NCI-H69 (cell line): ENCODE measurements at regions not wholly inside any gene's neighbourhood (a gene's known extent, or its start where the extent isn't known, plus 50 kb on each side); places are given as distances from the start of the nearest gene placed in this dataset.
A peak's percentile ranks its signal among the peaks of the same experiment; 100 is the strongest.

ENCODE experiments used
- DNase-seq: peaks from one replicate; lab custom pipeline; 2025; lab: John Stamatoyannopoulos, UW

- DNase-seq = peak; percentile 31
Measured at GRCh38 chr17:56009795-56010651, 143.3 kb upstream of the ANKFN1 start.

DNA sequence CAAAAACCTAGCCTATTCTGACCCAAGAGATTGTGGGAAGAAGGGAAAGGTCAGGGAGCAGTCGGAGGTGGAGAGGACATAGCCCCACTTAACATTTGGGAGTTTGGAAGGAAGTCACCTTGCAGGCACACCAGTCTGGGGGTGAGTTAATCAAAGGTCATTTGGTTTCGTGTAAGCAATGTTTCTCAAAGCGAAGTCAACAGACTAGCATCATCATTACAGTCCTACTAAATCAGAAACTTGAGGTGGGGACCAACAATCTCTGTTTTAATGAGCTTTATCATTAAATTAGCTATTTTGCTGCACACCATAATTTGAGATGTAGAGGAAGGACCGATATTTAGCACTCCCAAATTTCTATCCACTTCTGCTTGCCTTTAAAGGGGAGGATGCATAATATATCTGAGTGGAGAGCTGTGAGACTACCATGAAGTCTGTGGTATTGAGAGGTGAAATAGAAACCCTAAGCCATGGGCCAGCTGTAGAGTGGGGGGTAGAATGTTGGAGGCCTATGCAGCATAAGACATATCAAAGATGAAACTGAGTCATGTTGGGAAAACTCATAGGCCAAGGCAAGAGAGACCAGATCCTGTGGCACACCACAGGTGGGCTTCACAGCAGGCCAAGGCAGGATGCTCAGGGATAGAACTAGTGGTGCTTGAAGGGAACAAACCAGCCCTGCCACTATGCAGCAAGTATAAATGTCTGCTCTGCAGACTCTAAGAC is 141.7 kb upstream of the ANKFN1 start:
- no peak for DNase-seq

GRCh38 chr17:56018211-56018610 is 135.1 kb upstream of the ANKFN1 start:
- no peak for DNase-seq

DNA sequence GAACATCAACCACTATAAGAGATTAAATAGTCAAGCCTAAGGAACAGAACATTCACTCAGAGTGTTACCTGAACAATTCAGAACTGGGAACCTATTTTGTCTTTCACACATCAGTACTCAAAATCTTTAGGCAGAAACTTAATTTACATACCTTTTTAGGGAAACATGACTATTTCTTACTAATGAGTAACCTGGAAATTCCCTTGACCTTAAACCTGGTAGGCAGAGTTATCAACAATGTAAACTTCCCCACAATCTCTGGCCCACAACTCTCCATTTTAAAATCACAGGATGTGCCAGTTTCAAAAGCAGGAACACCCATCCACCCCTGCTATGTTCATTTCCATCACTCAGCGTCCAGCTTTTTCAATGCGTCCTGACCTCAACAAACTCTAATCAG is 132.9 kb upstream of the ANKFN1 start:
- DNase-seq = no peak

DNA sequence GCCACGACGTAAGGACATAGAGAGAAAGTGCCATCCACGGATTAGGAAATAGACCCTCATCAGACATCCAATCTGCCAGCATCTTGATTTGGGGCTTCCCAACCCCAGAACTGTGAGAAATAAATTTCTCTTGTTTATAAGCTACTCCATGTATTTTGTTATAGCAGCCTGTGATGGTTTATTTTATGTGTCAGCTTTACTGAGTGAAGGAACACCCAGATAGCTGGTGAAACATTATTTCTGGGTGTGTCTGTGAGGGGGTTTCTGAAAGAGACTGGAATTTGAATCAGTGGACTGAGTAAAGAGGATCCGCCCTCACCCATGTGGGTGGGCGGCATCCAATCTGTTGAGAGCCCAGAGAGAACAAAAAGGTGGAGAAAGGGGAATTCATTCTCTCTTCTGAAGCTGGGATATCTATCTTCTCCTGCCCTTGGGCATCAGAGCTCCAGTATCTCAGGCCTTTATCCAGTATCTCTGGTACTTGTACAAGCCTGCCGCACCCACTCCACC is 131.5 kb upstream of the ANKFN1 start:
- no peak for DNase-seq

DNA sequence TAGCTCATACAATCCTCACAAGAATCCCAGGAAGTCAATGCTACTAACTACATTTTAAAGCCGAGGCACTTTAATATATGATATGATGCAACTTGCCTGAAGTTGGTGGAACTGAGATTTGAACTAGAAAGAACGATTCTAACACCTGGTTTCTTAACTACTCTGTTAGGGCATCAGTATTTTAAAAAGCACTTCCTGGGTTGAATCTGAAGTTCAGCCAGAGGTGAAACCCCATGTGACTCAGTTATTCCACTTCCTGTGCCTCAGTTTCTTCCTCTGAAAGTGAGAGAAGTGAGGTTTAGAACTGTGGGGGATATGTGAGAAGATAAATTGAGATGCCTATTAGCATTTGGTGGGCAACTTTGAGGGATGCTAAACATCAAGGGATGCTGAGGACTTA is 129.4 kb upstream of the ANKFN1 start:
- DNase-seq = no peak

DNA sequence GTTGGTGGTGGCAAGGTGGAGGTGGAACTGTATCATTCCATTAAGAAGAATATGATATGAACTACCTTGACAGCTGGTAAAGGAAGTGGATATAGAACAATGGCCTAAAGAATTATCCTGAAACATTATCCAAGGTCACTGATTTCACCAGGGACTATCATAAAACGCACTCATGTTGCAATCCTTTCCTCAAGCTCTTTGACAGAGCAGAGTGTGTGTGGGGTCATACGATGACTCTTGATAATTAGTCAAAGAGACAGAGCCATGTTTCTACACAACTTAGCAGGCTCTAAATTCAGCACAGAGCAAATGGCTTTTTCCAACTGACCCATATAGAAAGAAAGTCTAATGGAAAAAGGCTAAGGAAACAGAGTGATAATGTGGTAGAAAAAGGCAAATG is 126.4 kb upstream of the ANKFN1 start:
- no peak for DNase-seq

DNA sequence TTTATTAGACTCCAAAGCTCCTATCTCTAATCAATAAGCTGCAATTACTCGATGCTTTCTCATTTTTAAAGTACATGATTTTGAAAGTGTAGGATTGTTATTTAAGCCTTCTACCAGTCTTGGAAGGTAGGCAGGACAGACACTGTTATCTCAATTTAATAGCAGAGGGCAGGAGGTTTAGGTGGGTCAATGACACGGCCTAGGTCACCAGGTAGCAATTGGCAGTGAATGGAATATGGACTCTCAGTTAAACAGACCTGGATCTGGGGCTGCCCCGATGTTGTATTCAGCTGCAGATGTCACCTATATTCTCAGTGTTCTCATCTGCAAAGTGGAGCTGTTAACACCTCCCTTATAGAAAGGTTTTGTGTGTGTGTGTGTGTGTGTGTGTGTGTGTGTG is 124.4 kb upstream of the ANKFN1 start:
- DNase-seq = no peak

DNA sequence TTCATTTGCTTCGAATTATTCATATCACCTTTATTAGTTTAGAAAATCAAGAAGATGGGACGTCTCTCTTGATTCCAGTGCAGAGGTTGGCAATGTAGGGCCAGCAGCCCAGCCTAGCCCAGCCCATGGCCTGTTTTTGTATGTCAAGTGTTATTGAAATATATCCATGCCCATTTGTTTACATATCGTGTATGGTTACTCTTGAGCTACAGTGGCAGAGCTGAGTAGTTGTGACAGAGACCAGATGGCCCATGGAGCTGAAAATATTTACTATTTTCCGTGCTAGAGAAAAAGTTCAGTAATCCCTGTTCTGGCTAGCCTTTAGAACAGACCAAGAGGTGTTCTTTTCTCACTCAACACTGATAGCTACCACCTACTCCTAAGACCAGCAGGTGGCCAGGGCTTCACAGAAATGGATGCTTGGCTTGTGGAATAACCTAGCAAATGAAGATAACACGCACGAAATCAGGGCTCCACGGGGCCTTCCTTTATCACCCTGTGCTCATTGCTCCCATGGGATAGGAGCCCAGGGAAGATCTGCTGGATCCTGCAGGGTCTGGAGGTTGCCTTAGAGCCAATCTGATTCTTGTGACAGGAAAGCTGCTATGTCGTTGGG is 123.2 kb upstream of the ANKFN1 start:
- no peak for DNase-seq

- no peak for DNase-seq
Measured at GRCh38 chr17:56031636-56032035, 121.6 kb upstream of the ANKFN1 start.

- no peak for DNase-seq
Measured at GRCh38 chr17:56034197-56034635, 119.1 kb upstream of the ANKFN1 start.

DNA sequence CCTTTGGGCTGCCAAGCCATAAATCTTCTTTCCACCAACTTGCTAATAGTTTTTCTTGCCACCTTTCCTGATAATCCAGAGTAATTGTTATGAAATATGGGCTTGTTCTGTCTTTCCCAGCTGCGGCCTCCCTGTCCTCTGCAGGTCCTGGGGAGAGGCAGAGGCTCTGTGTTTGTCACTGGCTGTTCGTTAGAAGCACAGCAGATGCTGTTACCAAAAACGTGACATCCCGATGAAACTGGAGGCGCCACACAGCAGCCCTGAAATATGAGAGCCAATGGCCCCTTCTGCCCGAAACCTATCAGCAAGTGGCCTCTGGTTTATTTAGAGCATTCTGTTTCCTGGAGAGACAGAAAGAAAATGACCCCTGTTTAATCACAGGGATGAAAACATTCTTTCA is 115.1 kb upstream of the ANKFN1 start:
- DNase-seq = no peak

DNA sequence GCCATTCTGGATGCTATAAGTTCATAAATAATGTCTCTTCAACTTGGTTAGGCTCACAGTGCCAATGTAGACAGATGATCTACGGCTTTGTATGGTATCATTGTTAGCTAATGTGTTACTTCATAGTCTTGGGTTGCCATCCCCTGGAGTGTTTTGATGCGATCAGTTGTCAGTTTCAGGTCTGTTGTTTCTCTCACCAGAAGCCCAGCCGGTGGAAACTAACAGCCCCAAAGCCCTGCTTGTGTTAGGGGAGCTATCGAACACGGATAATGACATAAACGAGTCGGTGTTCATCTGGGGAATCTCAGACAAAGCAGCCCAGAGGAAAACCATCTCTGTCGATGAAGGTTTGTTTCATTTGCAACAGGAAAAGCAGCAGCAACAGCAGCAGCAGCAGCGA is 107.4 kb upstream of the ANKFN1 start:
- DNase-seq = peak; percentile 13

GRCh38 chr17:56047331-56047730 is 105.9 kb upstream of the ANKFN1 start:
- peak; percentile 37 for DNase-seq

GRCh38 chr17:56057869-56058268 is 95.4 kb upstream of the ANKFN1 start:
- no peak for DNase-seq

DNA sequence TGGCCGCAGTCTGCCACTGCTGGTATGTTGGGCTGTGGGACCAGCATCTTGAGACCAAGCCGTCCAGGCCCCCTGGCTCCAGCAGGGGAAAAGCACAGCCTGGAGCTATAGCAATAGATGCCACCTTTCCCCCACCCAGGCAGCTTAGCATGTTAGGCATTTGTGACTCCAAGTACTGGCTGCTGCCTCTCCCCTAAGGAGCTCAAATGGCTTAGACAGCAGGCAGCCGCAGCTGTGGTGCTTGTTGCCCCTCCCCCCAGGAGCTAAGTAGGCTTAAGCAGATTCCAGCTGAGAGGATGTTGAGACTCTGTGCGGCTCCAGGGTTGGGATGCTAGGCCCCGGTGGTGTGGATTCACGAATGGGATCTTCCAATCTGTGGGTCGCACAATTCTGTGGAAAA is 88.8 kb upstream of the ANKFN1 start:
- DNase-seq = no peak

DNA sequence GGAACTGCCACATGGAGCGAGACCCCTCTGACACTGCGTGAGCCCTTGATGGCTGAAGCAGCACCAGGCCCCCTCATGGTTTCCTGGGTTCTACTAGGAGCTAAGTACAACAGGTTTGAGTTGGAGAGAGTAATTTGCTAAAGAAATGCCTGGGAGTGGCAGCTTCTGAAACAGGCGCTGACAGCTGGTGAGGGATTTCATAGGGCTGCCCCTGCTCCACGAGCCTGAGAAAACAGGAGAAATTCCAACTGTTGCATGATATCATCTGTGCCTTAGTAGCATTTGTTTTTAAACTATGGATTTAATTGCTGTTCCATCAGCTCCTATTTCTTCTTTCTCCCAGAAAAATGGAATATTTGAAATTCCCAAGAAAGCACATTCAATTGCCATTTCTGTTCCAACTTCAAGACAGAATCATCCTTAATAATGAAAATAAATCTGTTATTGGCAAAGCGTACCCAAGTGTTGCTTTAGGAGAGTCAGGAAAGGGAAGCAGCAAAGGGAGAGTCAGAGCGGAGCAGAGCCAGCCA is 78.8 kb upstream of the ANKFN1 start:
- no peak for DNase-seq

DNA sequence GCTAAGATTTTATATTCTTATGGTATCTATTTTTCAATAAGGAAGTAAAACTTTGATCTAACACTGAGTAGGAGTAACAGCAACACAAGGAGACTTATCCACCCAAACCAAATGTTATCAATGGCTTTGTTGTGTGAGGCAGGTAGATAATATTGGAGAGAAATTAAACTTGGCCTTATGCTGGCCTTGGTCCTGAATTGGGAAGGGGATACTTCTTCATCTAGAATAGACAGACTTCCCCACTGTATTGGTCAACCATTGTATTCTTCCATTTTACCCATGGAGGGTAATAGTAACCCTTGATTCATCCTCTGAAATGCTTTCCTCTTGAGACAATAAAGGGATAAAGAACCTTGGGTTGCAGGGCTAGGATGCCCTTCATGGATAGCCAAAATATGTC is 76.3 kb upstream of the ANKFN1 start:
- no peak for DNase-seq

GRCh38 chr17:56083475-56083874 is 69.8 kb upstream of the ANKFN1 start:
- DNase-seq = no peak

- DNase-seq = no peak
Measured at GRCh38 chr17:56085576-56086267, 67.6 kb upstream of the ANKFN1 start.

GRCh38 chr17:56087199-56087598 is 66.1 kb upstream of the ANKFN1 start:
- no peak for DNase-seq
